ENCODE measurements at regions not wholly inside any gene's neighbourhood (a gene's known extent, or its start where the extent isn't known, plus 50 kb on each side); places are given as distances from the start of the nearest gene placed in this dataset.
"Not testable (repeated sequence)": the region's sequence is repeated elsewhere in the genome, so short reads cannot be mapped to it uniquely, and the experiment has no call there.

GRCh38 chr3:165572566-165572965 is 264.7 kb downstream of the BCHE start:
- POLR2A ChIA-PET (ENCODE audit: unreplicated experiment); H3K23ac ChIP-seq (ENCODE audit: low read depth, low read length); H4K20me1 ChIP-seq (ENCODE audit: insufficient read depth, low read length); H4K5ac ChIP-seq (ENCODE audit: low read depth, low read length); ATAC-seq (ENCODE audit: low read depth); H2AK5ac ChIP-seq (ENCODE audit: low read depth, low read length); H2BK120ac ChIP-seq (ENCODE audit: low read depth, low read length); H2BK15ac ChIP-seq (ENCODE audit: low read depth, low read length); H3K4me3 ChIP-seq (ENCODE audit: insufficient read depth, low read depth, low read length); dilution Hi-C loops (cut with HindIII; ENCODE audit: low sequenced_read_pairs, unreplicated experiment); H4K8ac ChIP-seq (ENCODE audit: low read depth in 2 of 2, low read length in 2 of 2); H3K79me1 ChIP-seq (ENCODE audit: low read depth in 1 of 2, low read length in 2 of 2); H3K9me1 ChIP-seq (ENCODE audit: insufficient read depth, low read length); BruUV-seq (replicated peaks); H2BK20ac ChIP-seq (ENCODE audit: low read depth, low read length); H3K18ac ChIP-seq (ENCODE audit: low read depth, low read length); H3K4ac ChIP-seq (ENCODE audit: low read depth, low read length); H3K4me1 ChIP-seq (ENCODE audit: control insufficient read depth, insufficient read depth, low read length); H3K9me3 ChIP-seq (ENCODE audit: control insufficient read depth, insufficient read depth, low read length); H4K91ac ChIP-seq (ENCODE audit: insufficient read depth, low read depth, low read length); H3K4me2 ChIP-seq (ENCODE audit: low read depth, low read length); H3K14ac ChIP-seq (replicated peaks; ENCODE audit: low read depth, low read length); H3K9ac ChIP-seq (ENCODE audit: low read depth, low read length); H2BK5ac ChIP-seq (ENCODE audit: low read depth, low read length, poor library complexity, severe bottlenecking); intact Hi-C loops (cut with micrococcal nuclease); H3K36me3 ChIP-seq (ENCODE audit: control insufficient read depth, insufficient read depth, low read length); CTCF ChIA-PET; H3K56ac ChIP-seq (ENCODE audit: extremely low read depth, insufficient read depth, low read length); DNase-seq; H3K27ac ChIP-seq (ENCODE audit: insufficient read depth, low read length); H2AK9ac ChIP-seq (replicated peaks; ENCODE audit: low read depth, low read length, poor library complexity); H3K27me3 ChIP-seq (ENCODE audit: control insufficient read depth, insufficient read depth, low read length); H2AFZ ChIP-seq (replicated peaks; ENCODE audit: low read length, poor library complexity); in situ Hi-C loops (cut with MboI; ENCODE audit: low sequenced_read_pairs): not testable (repeated sequence)
- WGBS, 2 experiments (ENCODE audit: extremely low coverage in 2 of 2, insufficient read length in 1 of 2): no CpG with 5 or more reads among the region's 13 CpGs

Measured in IMR-90 (cell line).